Ovary (tissue), 3 donors: ENCODE measurements at regions not wholly inside any gene's neighbourhood (a gene's known extent, or its start where the extent isn't known, plus 50 kb on each side); places are given as distances from the start of the nearest gene placed in this dataset.

Experiments
- CTCF ChIP-seq, 3 donors: fragments of 450-650 bp in 2 of 3; fragments of 200-600 bp in 1 of 3; IDR thresholded peaks; one replicate each; pipeline versions ENCODE4 v1.5.1 to v1.8.0; 2016 to 2022; ENCODE audit warnings: antibody characterized with exemption in 3 of 3, mild to moderate bottlenecking in 1 of 3
- EP300 ChIP-seq: sonication (generic); formaldehyde crosslinking; IDR thresholded peaks from one replicate; pipeline ENCODE4 v1.6.1; 2017; ENCODE audit warnings: antibody characterized with exemption
- donor health status: DM: no; HTN: no; CAD: no.

- no peak for TF ChIP-seq CTCF (IDR thresholded peaks at IDR 0.05)
- TF ChIP-seq EP300, result no peak
These were observed 133.2 kb upstream of the GBE1 start for GRCh38 chr3:81894598-81894997.
